Activated T-cell treated with anti-CD3 and anti-CD28 coated beads for 24 hours (primary cell): ENCODE measurements at regions not wholly inside any gene's neighbourhood (a gene's known extent, or its start where the extent isn't known, plus 50 kb on each side); places are given as distances from the start of the nearest gene placed in this dataset.

ENCODE experiments used
- DNase-seq: peaks from one replicate; pipeline ENCODE4 v3.0.0-alpha.2; 2020; ENCODE audit warnings: low read depth

- DNase-seq: no peak
These were observed 502.5 kb downstream of the VRK1 start for GRCh38 chr14:97299661-97300060.

- no peak for DNase-seq
These were observed 504.9 kb downstream of the VRK1 start for GRCh38 chr14:97301931-97302559.

GRCh38 chr14:97306133-97306759, 509.1 kb downstream of the VRK1 start:
- no peak for DNase-seq

GRCh38 chr14:97306760-97307246, 509.6 kb downstream of the VRK1 start:
- peak; percentile 4 for DNase-seq

- no peak for DNase-seq
These were observed 514.2 kb downstream of the VRK1 start for GRCh38 chr14:97311411-97311810.

- no peak for DNase-seq
These were observed 515.7 kb downstream of the VRK1 start for GRCh38 chr14:97312910-97313309.

- no peak for DNase-seq
These were observed 518.6 kb downstream of the VRK1 start for GRCh38 chr14:97315790-97316189.

- no peak for DNase-seq
These were observed 521.2 kb downstream of the VRK1 start for GRCh38 chr14:97318380-97318779.

- DNase-seq: no peak
These were observed 522.5 kb downstream of the VRK1 start for GRCh38 chr14:97319691-97320090.

- no peak for DNase-seq
These were observed 531.6 kb downstream of the VRK1 start for GRCh38 chr14:97328743-97329142.

- no peak for DNase-seq
These were observed 532.5 kb downstream of the VRK1 start for GRCh38 chr14:97329701-97330100.

- no peak for DNase-seq
These were observed 533.9 kb downstream of the VRK1 start for GRCh38 chr14:97331058-97331457.

- DNase-seq: no peak
These were observed 534.3 kb downstream of the VRK1 start for GRCh38 chr14:97331526-97331925.

- DNase-seq: no peak
These were observed 539.0 kb downstream of the VRK1 start for GRCh38 chr14:97336179-97336578.

GRCh38 chr14:97336816-97337215, 539.6 kb downstream of the VRK1 start:
- no peak for DNase-seq

GRCh38 chr14:97337267-97337666, 540.1 kb downstream of the VRK1 start:
- DNase-seq: no peak

GRCh38 chr14:97337670-97338069, 540.5 kb downstream of the VRK1 start:
- no peak for DNase-seq

- no peak for DNase-seq
These were observed 547.5 kb downstream of the VRK1 start for GRCh38 chr14:97344666-97345065.

- DNase-seq: no peak
These were observed 549.5 kb downstream of the VRK1 start for GRCh38 chr14:97346675-97347074.

GRCh38 chr14:97349463-97349862, 552.3 kb downstream of the VRK1 start:
- DNase-seq: no peak

- no peak for DNase-seq
These were observed 552.8 kb downstream of the VRK1 start for GRCh38 chr14:97349946-97350345.

- DNase-seq: no peak
These were observed 553.2 kb downstream of the VRK1 start for GRCh38 chr14:97350415-97350814.

GRCh38 chr14:97350894-97351731, 553.9 kb downstream of the VRK1 start:
- DNase-seq: no peak
